Progenitor cell of endocrine pancreas (in vitro differentiated cells): ENCODE measurements at regions not wholly inside any gene's neighbourhood (a gene's known extent, or its start where the extent isn't known, plus 50 kb on each side); places are given as distances from the start of the nearest gene placed in this dataset.
"Not testable (repeated sequence)": the region's sequence is repeated elsewhere in the genome, so short reads cannot be mapped to it uniquely, and the experiment has no call there.

ENCODE experiments used
- DNase-seq: peaks from one replicate; pipeline ENCODE4 v3.0.0; 2021; ENCODE audit warnings: low spot score; ENCODE audit not compliant: unreplicated experiment
- H3K27ac Mint-ChIP-seq: 2 replicates; pipeline ENCODE4 v1.8.0; 2021; ENCODE audit warnings: mild to moderate bottlenecking, moderate library complexity, mixed read lengths
- H3K27me3 Mint-ChIP-seq: 2 replicates; pipeline ENCODE4 v1.8.0; 2021; ENCODE audit warnings: mixed read lengths
- H3K36me3 Mint-ChIP-seq: 2 replicates; pipeline ENCODE4 v1.8.0; 2022; ENCODE audit warnings: mixed read lengths; ENCODE audit not compliant: insufficient read depth
- H3K4me1 Mint-ChIP-seq: 2 replicates; pipeline ENCODE4 v1.8.0; 2021; ENCODE audit warnings: low read depth, mixed read lengths
- H3K4me3 Mint-ChIP-seq: 2 replicates; pipeline ENCODE4 v1.8.0; 2021; ENCODE audit warnings: low read depth, mild to moderate bottlenecking, moderate library complexity, mixed read lengths
- H3K9me3 Mint-ChIP-seq: 2 replicates; pipeline ENCODE4 v1.8.0; 2021; ENCODE audit warnings: low read depth, mixed read lengths
- TF ChIP-seq, protein P1 (sequence below): fragments of 200-600 bp; sonication (generic); IDR thresholded peaks from one replicate; pipeline ENCODE4 v1.5.0; 2021; ENCODE audit warnings: antibody characterized with exemption, mild to moderate bottlenecking; ENCODE audit not compliant: unreplicated experiment

GRCh38 chrX:1902901-1903235 is 288.0 kb downstream of the ASMT start:
- no peak for DNase-seq
- Mint-ChIP-seq H3K4me1 (peaks cover 5% of the 10 kb centered on the region), H3K27me3 (peaks cover 3% of the 10 kb centered on the region), H3K27ac (no peak overlapping the region), H3K9me3 (peaks cover 13% of the 10 kb centered on the region), H3K4me3 (no peak overlapping the region), H3K36me3 (no peaks in the 10 kb centered on the region)
- TF ChIP-seq, protein P1, sequence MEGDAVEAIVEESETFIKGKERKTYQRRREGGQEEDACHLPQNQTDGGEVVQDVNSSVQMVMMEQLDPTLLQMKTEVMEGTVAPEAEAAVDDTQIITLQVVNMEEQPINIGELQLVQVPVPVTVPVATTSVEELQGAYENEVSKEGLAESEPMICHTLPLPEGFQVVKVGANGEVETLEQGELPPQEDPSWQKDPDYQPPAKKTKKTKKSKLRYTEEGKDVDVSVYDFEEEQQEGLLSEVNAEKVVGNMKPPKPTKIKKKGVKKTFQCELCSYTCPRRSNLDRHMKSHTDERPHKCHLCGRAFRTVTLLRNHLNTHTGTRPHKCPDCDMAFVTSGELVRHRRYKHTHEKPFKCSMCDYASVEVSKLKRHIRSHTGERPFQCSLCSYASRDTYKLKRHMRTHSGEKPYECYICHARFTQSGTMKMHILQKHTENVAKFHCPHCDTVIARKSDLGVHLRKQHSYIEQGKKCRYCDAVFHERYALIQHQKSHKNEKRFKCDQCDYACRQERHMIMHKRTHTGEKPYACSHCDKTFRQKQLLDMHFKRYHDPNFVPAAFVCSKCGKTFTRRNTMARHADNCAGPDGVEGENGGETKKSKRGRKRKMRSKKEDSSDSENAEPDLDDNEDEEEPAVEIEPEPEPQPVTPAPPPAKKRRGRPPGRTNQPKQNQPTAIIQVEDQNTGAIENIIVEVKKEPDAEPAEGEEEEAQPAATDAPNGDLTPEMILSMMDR = no peak

- DNase-seq = no peak
- TF ChIP-seq, protein P1 = no peak
- H3K4me1 Mint-ChIP-seq = peaks cover 5% of the 10 kb centered on the region
- no peaks in the 10 kb centered on the region for H3K36me3 Mint-ChIP-seq
- peaks cover 3% of the 10 kb centered on the region for H3K27me3 Mint-ChIP-seq
- no peak overlapping the region for H3K27ac Mint-ChIP-seq
- no peak overlapping the region for H3K4me3 Mint-ChIP-seq
- peaks cover 13% of the 10 kb centered on the region for H3K9me3 Mint-ChIP-seq
These were observed 288.5 kb downstream of the ASMT start for GRCh38 chrX:1903236-1903935.

DNA sequence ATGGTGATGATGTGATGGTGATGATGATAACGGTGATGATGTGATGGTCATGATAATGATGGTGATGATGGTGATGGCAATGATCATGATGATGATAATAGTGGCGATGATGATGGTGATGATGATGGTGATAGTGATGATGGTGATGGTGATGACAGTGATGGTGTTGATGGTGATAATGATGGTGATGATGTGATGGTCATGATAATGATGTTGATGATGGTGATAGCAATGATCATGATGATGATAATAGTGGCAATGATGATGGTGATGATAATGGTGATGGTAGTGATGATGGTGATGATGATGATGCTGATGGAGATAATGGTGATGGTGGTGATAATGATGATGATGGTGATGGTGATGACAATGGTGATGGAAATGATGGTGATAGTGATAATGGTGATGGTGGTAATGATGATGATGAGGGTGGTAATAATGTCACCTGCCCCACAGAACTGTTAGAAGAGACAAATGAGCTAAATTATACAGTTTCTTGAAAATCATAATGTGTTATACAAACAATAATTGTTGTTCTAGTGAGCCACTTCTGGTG is 289.9 kb downstream of the ASMT start:
- H3K27ac Mint-ChIP-seq = no peak overlapping the region
- peaks cover 2% of the 10 kb centered on the region for H3K27me3 Mint-ChIP-seq
- H3K4me3 Mint-ChIP-seq = no peak overlapping the region
- TF ChIP-seq, protein P1 = no peak
- H3K4me1 Mint-ChIP-seq = peaks cover 5% of the 10 kb centered on the region
- peaks cover 10% of the 10 kb centered on the region for H3K9me3 Mint-ChIP-seq
- DNase-seq = no peak
- no peaks in the 10 kb centered on the region for H3K36me3 Mint-ChIP-seq

GRCh38 chrX:1906028-1906427 is 291.2 kb downstream of the ASMT start:
- H3K9me3 Mint-ChIP-seq = peaks cover 5% of the 10 kb centered on the region
- H3K27ac Mint-ChIP-seq = no peak overlapping the region

DNA sequence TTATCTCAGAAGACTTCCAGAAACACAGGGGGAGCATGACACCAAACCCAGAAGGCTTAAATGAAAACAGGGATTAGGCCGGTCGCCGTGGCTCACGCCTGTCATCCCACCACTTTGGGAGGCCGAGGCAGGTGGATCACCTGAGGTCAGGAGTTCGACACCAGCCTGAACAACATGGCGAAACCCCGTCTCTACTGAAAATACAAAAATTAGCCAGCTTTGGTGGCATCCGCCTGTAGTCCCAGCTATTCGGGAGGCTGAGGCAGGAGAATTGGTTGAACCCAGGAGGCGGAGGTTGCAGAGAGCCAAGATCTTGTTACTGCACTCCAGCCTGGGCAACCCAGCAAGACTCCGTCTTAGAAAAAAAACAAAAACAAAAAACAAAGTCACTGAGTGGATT is 294.1 kb downstream of the ASMT start:
- H3K4me3 Mint-ChIP-seq, DNase-seq, H3K36me3 Mint-ChIP-seq, H3K27ac Mint-ChIP-seq, H3K9me3 Mint-ChIP-seq, H3K4me1 Mint-ChIP-seq: not testable (repeated sequence)
- H3K27me3 Mint-ChIP-seq = peaks cover 21% of the 10 kb centered on the region

More at GRCh38 chrX:1906028-1906427, 291.2 kb downstream of the ASMT start:
- Mint-ChIP-seq H3K27me3 (peaks cover 9% of the 10 kb centered on the region), H3K4me3 (no peak overlapping the region), H3K36me3 (no peaks in the 10 kb centered on the region), H3K4me1 (peaks cover 5% of the 10 kb centered on the region)
- no peak for DNase-seq
- TF ChIP-seq, protein P1 = no peak
